ENCODE measurements at regions not wholly inside any gene's neighbourhood (a gene's known extent, or its start where the extent isn't known, plus 50 kb on each side); places are given as distances from the start of the nearest gene placed in this dataset.

- no peak for TF ChIP-seq CTCF (IDR thresholded peaks at IDR 0.05)
- no peak for TF ChIP-seq POLR2A (IDR thresholded peaks at IDR 0.05)
- TF ChIP-seq POLR2AphosphoS5 (IDR thresholded peaks at IDR 0.05; ENCODE audit: insufficient read depth in 1 of 2, low read depth in 1 of 2), result no peak
These were observed 160.5 kb downstream of the TMEM182 start for GRCh38 chr2:102922321-102922720.
